Sigmoid colon (tissue), 4 donors: ENCODE measurements at regions not wholly inside any gene's neighbourhood (a gene's known extent, or its start where the extent isn't known, plus 50 kb on each side); places are given as distances from the start of the nearest gene placed in this dataset.

Experiments
- EP300 ChIP-seq, 4 donors: sonication (generic); formaldehyde crosslinking; IDR thresholded peaks; one replicate each; pipeline ENCODE4 v1.6.1; 2017; ENCODE audit warnings: antibody characterized with exemption in 4 of 4
- POLR2A ChIP-seq, 2 donors: fragments of 450-650 bp; IDR thresholded peaks; one replicate each; pipeline ENCODE4 v1.6.1; 2016; ENCODE audit warnings: antibody characterized with exemption in 2 of 2, mild to moderate bottlenecking in 2 of 2, moderate library complexity in 2 of 2
- POLR2AphosphoS5 ChIP-seq, 4 donors: sonication (generic); formaldehyde crosslinking; IDR thresholded peaks; one replicate each; pipeline ENCODE4 v1.6.1; 2017; ENCODE audit warnings: antibody characterized with exemption in 4 of 4
- TF ChIP-seq, protein P1 (sequence below), 4 experiments: fragments of 450-650 bp in 3 of 4; fragments of 200-600 bp in 1 of 4; IDR thresholded peaks; one replicate each; pipeline ENCODE4 v1.5.1; 2016 to 2019; ENCODE audit warnings: antibody characterized with exemption in 4 of 4, mild to moderate bottlenecking in 3 of 4, moderate library complexity in 2 of 4

DNA sequence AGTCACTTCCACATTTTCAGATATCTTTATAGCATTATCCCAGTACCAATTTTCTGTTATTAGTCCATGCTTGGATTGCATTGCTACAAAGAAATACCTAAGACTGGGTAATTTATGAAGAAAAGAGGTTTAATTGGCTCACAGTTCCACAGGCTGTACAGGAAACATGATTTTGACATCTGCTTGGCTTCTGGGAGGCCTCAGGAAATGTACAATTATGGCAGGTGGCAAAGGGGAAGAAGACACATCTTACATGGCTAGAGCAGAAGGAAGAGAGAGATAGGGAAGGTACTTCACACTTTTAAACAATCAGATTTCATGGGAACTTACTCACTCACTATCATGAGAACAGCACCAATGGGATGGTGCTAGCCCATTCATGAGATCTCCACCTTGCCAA, 172.3 kb upstream of the GPR149 start:
- TF ChIP-seq, protein P1, sequence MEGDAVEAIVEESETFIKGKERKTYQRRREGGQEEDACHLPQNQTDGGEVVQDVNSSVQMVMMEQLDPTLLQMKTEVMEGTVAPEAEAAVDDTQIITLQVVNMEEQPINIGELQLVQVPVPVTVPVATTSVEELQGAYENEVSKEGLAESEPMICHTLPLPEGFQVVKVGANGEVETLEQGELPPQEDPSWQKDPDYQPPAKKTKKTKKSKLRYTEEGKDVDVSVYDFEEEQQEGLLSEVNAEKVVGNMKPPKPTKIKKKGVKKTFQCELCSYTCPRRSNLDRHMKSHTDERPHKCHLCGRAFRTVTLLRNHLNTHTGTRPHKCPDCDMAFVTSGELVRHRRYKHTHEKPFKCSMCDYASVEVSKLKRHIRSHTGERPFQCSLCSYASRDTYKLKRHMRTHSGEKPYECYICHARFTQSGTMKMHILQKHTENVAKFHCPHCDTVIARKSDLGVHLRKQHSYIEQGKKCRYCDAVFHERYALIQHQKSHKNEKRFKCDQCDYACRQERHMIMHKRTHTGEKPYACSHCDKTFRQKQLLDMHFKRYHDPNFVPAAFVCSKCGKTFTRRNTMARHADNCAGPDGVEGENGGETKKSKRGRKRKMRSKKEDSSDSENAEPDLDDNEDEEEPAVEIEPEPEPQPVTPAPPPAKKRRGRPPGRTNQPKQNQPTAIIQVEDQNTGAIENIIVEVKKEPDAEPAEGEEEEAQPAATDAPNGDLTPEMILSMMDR (IDR thresholded peaks at IDR 0.05) = no peak
- TF ChIP-seq EP300 (IDR thresholded peaks at IDR 0.05) = no peak
- TF ChIP-seq POLR2AphosphoS5 (IDR thresholded peaks at IDR 0.05) = no peak
- no peak for TF ChIP-seq POLR2A (IDR thresholded peaks at IDR 0.05)
